ENCODE measurements at regions not wholly inside any gene's neighbourhood (a gene's known extent, or its start where the extent isn't known, plus 50 kb on each side); places are given as distances from the start of the nearest gene placed in this dataset.

DNA sequence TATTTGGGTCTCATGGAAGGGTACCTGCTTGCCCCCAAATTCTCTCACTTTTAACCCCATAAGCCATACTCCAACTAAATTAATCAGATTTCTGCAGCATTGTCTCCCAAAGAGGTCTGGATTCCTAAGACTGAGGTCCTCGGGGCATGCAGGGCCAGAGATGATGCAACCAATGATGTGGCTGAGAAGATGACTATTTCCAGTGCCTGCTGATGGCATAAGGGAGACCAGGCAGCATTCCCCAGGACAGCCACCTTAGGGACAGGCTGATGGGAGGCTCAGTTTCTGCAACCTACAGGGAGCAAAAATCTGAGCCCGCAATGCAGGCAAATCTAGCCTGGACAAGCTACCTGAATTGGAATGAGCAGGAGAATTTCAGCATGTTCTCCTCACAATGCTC, 76.8 kb upstream of the ASIC2 start:
- TF ChIP-seq SNAI2 (CRISPR knock-in tag; IDR thresholded peaks at IDR 0.05) (no peak), ARNTL (CRISPR knock-in tag; IDR thresholded peaks at IDR 0.05; ENCODE audit: borderline replicate concordance, low read depth) (no peak), ISL1 (CRISPR knock-in tag; IDR thresholded peaks at IDR 0.05) (no peak), ZNF70 (CRISPR knock-in tag; IDR thresholded peaks at IDR 0.05) (no peak), CREB5 (CRISPR knock-in tag; IDR thresholded peaks at IDR 0.05; ENCODE audit: low read depth) (no peak), TSHZ2 (CRISPR knock-in tag; IDR thresholded peaks at IDR 0.05) (no peak), PPARA (CRISPR knock-in tag; IDR thresholded peaks at IDR 0.05; ENCODE audit: borderline replicate concordance) (no peak), ZC3H10 (CRISPR knock-in tag; IDR thresholded peaks at IDR 0.05) (no peak)
